Uterus (tissue), 3 donors: ENCODE measurements at regions not wholly inside any gene's neighbourhood (a gene's known extent, or its start where the extent isn't known, plus 50 kb on each side); places are given as distances from the start of the nearest gene placed in this dataset.

Experiments
- DNase-seq, 2 donors: peaks; one replicate each; pipeline ENCODE4 v3.0.0-alpha.2; 2019 to 2020
- H3K27ac ChIP-seq, 2 donors: fragments of 200-600 bp; sonication (generic); 1 replicate in 1 of 2; 2 replicates in 1 of 2; pipeline ENCODE4 v1.5.1; 2016 to 2018
- H3K27me3 ChIP-seq, 2 donors: fragments of 200-600 bp; sonication (generic); one replicate each; pipeline ENCODE4 v1.5.1; 2018 to 2019; ENCODE audit warnings: control low read depth in 1 of 2
- H3K36me3 ChIP-seq, 2 donors: fragments of 200-600 bp; sonication (generic); one replicate each; pipeline ENCODE4 v1.5.1; 2019; ENCODE audit warnings: control low read depth in 1 of 2
- H3K4me1 ChIP-seq, 2 donors: fragments of 200-600 bp; sonication (generic); one replicate each; pipeline ENCODE4 v1.5.1; 2018 to 2019; ENCODE audit warnings: control low read depth in 1 of 2
- H3K4me3 ChIP-seq, 2 donors: fragments of 200-600 bp; sonication (generic); 1 replicate in 1 of 2; 2 replicates in 1 of 2; pipeline ENCODE4 v1.5.1; 2018 to 2019; ENCODE audit warnings: mild to moderate bottlenecking in 1 of 2
- H3K9me3 ChIP-seq, 2 donors: fragments of 200-600 bp; sonication (generic); one replicate each; pipeline ENCODE4 v1.5.1; 2019; ENCODE audit warnings: control low read depth in 1 of 2
- CTCF ChIP-seq, 4 experiments: fragments of 200-600 bp in 2 of 4; fragments of 450-650 bp in 2 of 4; sonication (generic) in 2 of 4; IDR thresholded peaks; one replicate each; pipeline ENCODE4 v1.5.1; 2016 to 2019; ENCODE audit warnings: antibody characterized with exemption in 4 of 4, mild to moderate bottlenecking in 2 of 4, moderate library complexity in 1 of 4
- POLR2A ChIP-seq, 2 donors: fragments of 450-650 bp; IDR thresholded peaks; one replicate each; pipeline ENCODE4 v1.6.1; 2016; ENCODE audit warnings: antibody characterized with exemption in 2 of 2, mild to moderate bottlenecking in 1 of 2, moderate library complexity in 1 of 2
- intact Hi-C: fragments of 100-400 bp; cut with DNase I; formaldehyde crosslinking; loops from one replicate; pipeline ENCODE4 v1.15.1; 2023; ENCODE audit warnings: low total_unique reads
- donor health status: DM: yes; HTN: yes; CAD: no.

GRCh38 chr1:166470441-166470840 lies 303.6 kb upstream of the FAM78B start:
- H3K9me3 ChIP-seq, result no peaks in the 10 kb centered on the region
- intact Hi-C loops, result no loop called here
- H3K36me3 ChIP-seq, result no peaks in the 10 kb centered on the region
- DNase-seq, result no peak
- no peaks in the 10 kb centered on the region for H3K4me1 ChIP-seq
- H3K4me3 ChIP-seq, result no peak overlapping the region
- no peaks in the 10 kb centered on the region for H3K27me3 ChIP-seq
- H3K27ac ChIP-seq, result no peak overlapping the region
- TF ChIP-seq POLR2A (IDR thresholded peaks at IDR 0.05) (no peak), CTCF (IDR thresholded peaks at IDR 0.05) (no peak)

- no peak overlapping the region for H3K4me3 ChIP-seq
- no peaks in the 10 kb centered on the region for H3K36me3 ChIP-seq
- TF ChIP-seq POLR2A (IDR thresholded peaks at IDR 0.05), result no peak
- DNase-seq, result no peak
- intact Hi-C loops, result no loop called here
- H3K9me3 ChIP-seq, result no peaks in the 10 kb centered on the region
- H3K27ac ChIP-seq, result no peak overlapping the region
- no peaks in the 10 kb centered on the region for H3K4me1 ChIP-seq
- no peaks in the 10 kb centered on the region for H3K27me3 ChIP-seq
Measured at GRCh38 chr1:166471359-166471758, 304.6 kb upstream of the FAM78B start.

- Histone ChIP-seq H3K9me3 (no peaks in the 10 kb centered on the region), H3K27ac (no peak overlapping the region), H3K4me1 (no peaks in the 10 kb centered on the region), H3K36me3 (no peaks in the 10 kb centered on the region), H3K4me3 (no peak overlapping the region), H3K27me3 (no peaks in the 10 kb centered on the region)
- TF ChIP-seq POLR2A (IDR thresholded peaks at IDR 0.05), result no peak
- TF ChIP-seq CTCF (IDR thresholded peaks at IDR 0.05), result peak; percentile 56 to 72 (median 66)
- peak; percentile 26 to 40 for DNase-seq
- intact Hi-C loops, result no loop called here
Measured at GRCh38 chr1:166479052-166479631, 312.3 kb upstream of the FAM78B start.

GRCh38 chr1:166484471-166484870 lies 317.7 kb upstream of the FAM78B start:
- no peak for DNase-seq
- Histone ChIP-seq H3K36me3 (no peaks in the 10 kb centered on the region), H3K27me3 (no peaks in the 10 kb centered on the region), H3K4me3 (no peak overlapping the region), H3K27ac (no peak overlapping the region), H3K4me1 (no peaks in the 10 kb centered on the region), H3K9me3 (no peaks in the 10 kb centered on the region)
- no peak for TF ChIP-seq CTCF (IDR thresholded peaks at IDR 0.05)
- no peak for TF ChIP-seq POLR2A (IDR thresholded peaks at IDR 0.05)
- intact Hi-C loops, result no loop called here

- intact Hi-C loops, result no loop called here
- H3K27ac ChIP-seq, result no peak overlapping the region
- H3K27me3 ChIP-seq, result no peaks in the 10 kb centered on the region
- H3K9me3 ChIP-seq, result no peaks in the 10 kb centered on the region
- H3K36me3 ChIP-seq, result no peaks in the 10 kb centered on the region
- H3K4me1 ChIP-seq, result no peaks in the 10 kb centered on the region
- H3K4me3 ChIP-seq, result no peak overlapping the region
- TF ChIP-seq CTCF (IDR thresholded peaks at IDR 0.05) (no peak), POLR2A (IDR thresholded peaks at IDR 0.05) (no peak)
- no peak for DNase-seq
Measured at GRCh38 chr1:166484871-166485270, 318.1 kb upstream of the FAM78B start.

GRCh38 chr1:166485620-166486019 lies 318.8 kb upstream of the FAM78B start:
- no peak for TF ChIP-seq POLR2A (IDR thresholded peaks at IDR 0.05)
- no peak for TF ChIP-seq CTCF (IDR thresholded peaks at IDR 0.05)
- no peaks in the 10 kb centered on the region for H3K9me3 ChIP-seq
- no peaks in the 10 kb centered on the region for H3K27me3 ChIP-seq
- no peak overlapping the region for H3K27ac ChIP-seq
- no peaks in the 10 kb centered on the region for H3K36me3 ChIP-seq
- no peak overlapping the region for H3K4me3 ChIP-seq
- H3K4me1 ChIP-seq, result no peaks in the 10 kb centered on the region
- intact Hi-C loops, result no loop called here
- no peak for DNase-seq
